ENCODE measurements at regions not wholly inside any gene's neighbourhood (a gene's known extent, or its start where the extent isn't known, plus 50 kb on each side); places are given as distances from the start of the nearest gene placed in this dataset.

DNA sequence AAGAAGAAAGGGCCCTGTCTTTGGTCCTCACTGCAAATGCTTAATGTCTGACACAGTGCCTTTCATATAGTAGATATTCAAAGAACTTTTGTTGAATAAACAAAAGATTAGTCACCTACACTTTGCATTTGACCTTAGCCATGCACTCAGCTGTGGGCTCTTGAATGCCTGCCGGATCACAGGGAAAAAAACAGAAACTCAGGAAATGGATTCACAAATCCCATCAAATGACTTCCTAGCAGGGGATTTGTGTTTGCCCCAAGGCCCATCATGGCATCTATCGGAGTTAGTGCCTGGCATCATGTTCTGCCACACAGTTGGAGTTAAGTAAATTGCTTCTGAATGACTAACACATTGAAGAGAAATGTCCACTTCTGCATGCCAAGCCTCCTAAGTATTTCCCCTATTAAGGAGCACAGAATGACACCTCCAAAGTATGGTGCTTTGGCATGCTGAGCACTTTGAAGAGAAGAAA lies 72.3 kb upstream of the DST start:
- Histone ChIP-seq H3K9me3 (ENCODE audit: control insufficient read depth, low read length) (no peaks in the 10 kb centered on the region), H3K27ac (ENCODE audit: low read length) (peak overlapping the region; percentile 82), H3K4me3 (ENCODE audit: low read length) (no peak overlapping the region), H3K4me1 (ENCODE audit: control insufficient read depth, insufficient read depth, low read length) (peaks cover 3% of the 10 kb centered on the region), H3K27me3 (ENCODE audit: control insufficient read depth, insufficient read depth) (no peaks in the 10 kb centered on the region)
- intact Hi-C loops (cut with DNase I), result loop anchor here in 3 of 4 donors (5.0 to 10.0 kb wide), 3 partner anchors 42 to 127 kb away; no protein-coding TSS in a partner anchor
- 41% methylated on average over 2 of the region's 2 CpGs for WGBS
- ATAC-seq (peak; percentile 15 to 30), DNase-seq (no peak)

GRCh38 chr6:56714273-56714672 lies 71.6 kb upstream of the DST start:
- ATAC-seq (peak in 1 of 2 donors; percentile 44), DNase-seq (no peak)

GRCh38 chr6:56713254-56713672 lies 70.6 kb upstream of the DST start:
- intact Hi-C loops (cut with DNase I), result loop anchor here in 3 of 4 donors (5.0 to 10.0 kb wide), 3 partner anchors 44 to 129 kb away; no protein-coding TSS in a partner anchor
- DNase-seq, result peak in 1 of 3 donors; percentile 38
- 29% methylated on average over 3 of the region's 3 CpGs for WGBS
- peak; percentile 75 to 88 for ATAC-seq
- H3K27ac ChIP-seq (ENCODE audit: low read length), result peak overlapping the region; percentile 77
- no peaks in the 10 kb centered on the region for H3K9me3 ChIP-seq (ENCODE audit: control insufficient read depth, low read length)
- H3K4me3 ChIP-seq (ENCODE audit: low read length), result no peak overlapping the region
- H3K4me1 ChIP-seq (ENCODE audit: control insufficient read depth, insufficient read depth, low read length), result peaks cover 4% of the 10 kb centered on the region
- no peaks in the 10 kb centered on the region for H3K27me3 ChIP-seq (ENCODE audit: control insufficient read depth, insufficient read depth)

More at GRCh38 chr6:56714273-56714672, 71.6 kb upstream of the DST start:
- Histone ChIP-seq H3K27ac (ENCODE audit: low read length) (peak overlapping the region; percentile 67), H3K4me3 (ENCODE audit: low read length) (no peak overlapping the region), H3K4me1 (ENCODE audit: control insufficient read depth, insufficient read depth, low read length) (peaks cover 4% of the 10 kb centered on the region), H3K9me3 (ENCODE audit: control insufficient read depth, low read length) (no peaks in the 10 kb centered on the region), H3K27me3 (ENCODE audit: control insufficient read depth, insufficient read depth) (no peaks in the 10 kb centered on the region)
- 63% methylated on average over 1 of the region's 1 CpG for WGBS
- intact Hi-C loops (cut with DNase I), result loop anchor here in 3 of 4 donors (5.0 to 10.0 kb wide), 3 partner anchors 43 to 128 kb away; no protein-coding TSS in a partner anchor

DNA sequence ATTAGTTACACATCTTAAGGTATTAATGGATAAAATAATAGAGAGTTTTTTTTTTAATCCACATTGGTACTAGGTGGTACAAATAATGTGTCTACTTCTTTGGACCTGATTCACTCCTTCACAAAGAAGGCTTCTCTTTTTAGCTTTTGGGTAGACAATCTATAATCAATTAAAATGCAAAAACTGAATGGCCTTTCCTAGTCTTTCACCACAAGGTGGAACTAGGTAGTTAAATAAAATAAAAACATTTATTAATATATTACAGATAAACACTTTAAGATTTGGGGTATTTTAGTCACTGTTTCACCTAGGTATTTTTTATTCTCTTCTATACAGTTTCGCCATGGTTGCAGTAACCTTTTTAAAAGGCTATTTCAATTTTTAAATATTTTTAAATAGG lies 68.3 kb upstream of the DST start:
- intact Hi-C loops (cut with DNase I), result loop anchor here in 3 of 4 donors (5.0 to 10.0 kb wide), 3 partner anchors 46 to 131 kb away; no protein-coding TSS in a partner anchor
- no peaks in the 10 kb centered on the region for H3K27me3 ChIP-seq (ENCODE audit: control insufficient read depth, insufficient read depth)
- H3K4me1 ChIP-seq (ENCODE audit: control insufficient read depth, insufficient read depth, low read length), result peaks cover 6% of the 10 kb centered on the region
- DNase-seq (no peak), ATAC-seq (no peak)
- WGBS, result 99% methylated on average over 1 of the region's 1 CpG
- H3K27ac ChIP-seq (ENCODE audit: low read length), result no peak overlapping the region
- H3K4me3 ChIP-seq (ENCODE audit: low read length), result no peak overlapping the region
- no peaks in the 10 kb centered on the region for H3K9me3 ChIP-seq (ENCODE audit: control insufficient read depth, low read length)

DNA sequence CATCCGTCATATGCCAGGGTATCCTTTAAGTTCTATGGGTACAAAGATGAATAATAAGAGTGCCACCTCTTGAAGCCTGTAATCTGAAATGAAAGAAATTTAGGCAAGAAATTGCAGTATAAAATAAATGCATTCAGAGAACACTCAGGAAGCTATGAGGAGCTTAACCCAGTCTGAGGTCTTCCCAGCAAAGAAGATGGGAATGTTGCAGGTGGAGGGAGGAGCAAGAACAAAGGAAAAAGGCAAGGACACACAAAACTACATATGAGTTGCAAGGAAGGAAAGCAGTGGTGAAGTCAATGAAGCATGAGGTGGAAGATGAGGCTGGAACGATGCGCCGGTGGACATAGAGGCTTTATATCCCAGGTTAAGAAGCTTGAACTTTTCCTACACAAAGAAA lies 67.0 kb upstream of the DST start:
- Histone ChIP-seq H3K27ac (ENCODE audit: low read length) (no peak overlapping the region), H3K4me3 (ENCODE audit: low read length) (no peak overlapping the region), H3K9me3 (ENCODE audit: control insufficient read depth, low read length) (no peaks in the 10 kb centered on the region), H3K4me1 (ENCODE audit: control insufficient read depth, insufficient read depth, low read length) (peaks cover 8% of the 10 kb centered on the region), H3K27me3 (ENCODE audit: control insufficient read depth, insufficient read depth) (no peaks in the 10 kb centered on the region)
- no peak for DNase-seq
- 92% methylated on average over 4 of the region's 4 CpGs for WGBS
- intact Hi-C loops (cut with DNase I), result loop anchor here (2.0 to 10.0 kb wide), 5 partner anchors 48 to 143 kb away; no protein-coding TSS in a partner anchor
- no peak for ATAC-seq

DNA sequence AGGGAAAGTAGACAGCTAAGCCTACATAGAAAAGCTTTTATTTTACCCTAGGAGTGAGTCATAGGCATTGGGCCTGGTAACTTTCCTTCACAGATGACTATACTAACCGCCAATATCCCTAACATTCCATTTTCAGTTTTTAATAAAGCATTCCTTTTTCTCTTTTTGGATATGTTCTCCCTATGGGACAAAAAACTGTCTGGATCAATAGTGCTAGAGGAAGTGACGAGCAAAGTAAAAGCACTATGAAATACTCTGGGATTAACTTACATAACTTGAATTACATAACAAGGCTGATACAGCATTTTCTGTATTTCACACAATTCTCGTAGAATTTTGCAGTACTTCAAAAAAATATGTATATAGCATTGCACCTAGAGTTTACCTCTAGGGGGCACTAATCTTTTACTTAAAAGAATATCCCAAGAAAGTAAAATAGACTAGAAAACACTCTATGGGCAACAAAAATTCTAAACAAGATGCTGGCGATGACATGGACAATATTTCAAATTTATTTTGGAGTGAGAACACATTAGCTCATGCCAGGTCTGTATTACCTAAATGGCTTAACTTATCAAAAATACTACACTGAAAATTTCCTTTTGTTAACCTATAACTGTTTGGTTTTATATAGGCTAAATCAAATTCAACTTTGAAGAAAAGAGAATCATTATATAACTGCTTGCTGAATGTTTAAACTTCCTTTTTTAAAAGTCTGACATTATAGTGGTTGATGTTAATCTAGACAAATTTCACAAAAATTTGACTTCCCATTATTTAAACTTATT lies 66.3 kb upstream of the DST start:
- Histone ChIP-seq H3K4me1 (ENCODE audit: control insufficient read depth, insufficient read depth, low read length) (peaks cover 8% of the 10 kb centered on the region), H3K27ac (ENCODE audit: low read length) (no peak overlapping the region), H3K4me3 (ENCODE audit: low read length) (no peak overlapping the region), H3K9me3 (ENCODE audit: control insufficient read depth, low read length) (no peaks in the 10 kb centered on the region), H3K27me3 (ENCODE audit: control insufficient read depth, insufficient read depth) (no peaks in the 10 kb centered on the region)
- no peak for DNase-seq
- peak; percentile 35 to 46 for ATAC-seq
- WGBS, result 51% methylated on average over 4 of the region's 4 CpGs
- intact Hi-C loops (cut with DNase I), result loop anchor here (2.0 to 5.0 kb wide), 2 partner anchors 143 to 144 kb away; no protein-coding TSS in a partner anchor

GRCh38 chr6:56706981-56707726 lies 64.5 kb upstream of the DST start:
- Histone ChIP-seq H3K4me1 (ENCODE audit: control insufficient read depth, insufficient read depth, low read length) (peaks cover 6% of the 10 kb centered on the region), H3K9me3 (ENCODE audit: control insufficient read depth, low read length) (no peaks in the 10 kb centered on the region), H3K27me3 (ENCODE audit: control insufficient read depth, insufficient read depth) (no peaks in the 10 kb centered on the region), H3K4me3 (ENCODE audit: low read length) (no peak overlapping the region), H3K27ac (ENCODE audit: low read length) (peak overlapping the region; percentile 23)
- peak in 1 of 3 donors; percentile 37 for DNase-seq
- intact Hi-C loops (cut with DNase I), result loop anchor here in 3 of 4 donors (5.0 kb wide), 1 partner anchor 145 kb away; no protein-coding TSS in a partner anchor
- WGBS, result 92% methylated on average over 5 of the region's 5 CpGs
- ATAC-seq, result peak; percentile 23 to 30

DNA sequence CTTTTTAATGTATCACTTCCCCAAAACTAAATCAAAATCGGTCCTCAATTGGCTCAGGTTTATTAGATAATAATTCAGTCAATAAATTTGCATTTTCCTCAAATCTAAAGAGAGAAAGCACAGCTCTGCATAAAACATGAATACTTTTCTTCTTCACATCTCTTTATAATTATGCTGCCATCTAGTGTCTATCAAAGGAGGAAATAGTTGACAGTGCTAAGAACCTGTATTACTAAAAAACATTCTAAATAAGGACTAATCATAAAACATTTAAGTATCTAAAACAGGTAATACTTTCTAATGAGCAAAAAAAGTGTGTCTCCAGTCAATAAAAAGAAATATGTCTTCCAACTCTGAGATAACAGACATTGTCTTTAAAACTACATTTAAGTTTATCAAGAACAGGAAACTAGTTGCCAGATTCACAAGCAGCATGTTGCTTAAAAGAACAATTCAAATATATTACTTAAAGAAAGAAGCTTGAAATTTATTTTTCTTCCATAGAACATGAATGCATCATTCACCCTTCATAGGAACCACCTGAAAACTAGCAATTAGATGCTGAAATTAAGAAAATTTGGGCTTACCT lies 56.5 kb upstream of the DST start:
- DNase-seq (no peak), ATAC-seq (peak in 1 of 2 donors; percentile 59)
- Histone ChIP-seq H3K4me3 (ENCODE audit: low read length) (no peak overlapping the region), H3K27me3 (ENCODE audit: control insufficient read depth, insufficient read depth) (no peaks in the 10 kb centered on the region), H3K4me1 (ENCODE audit: control insufficient read depth, insufficient read depth, low read length) (no peaks in the 10 kb centered on the region), H3K9me3 (ENCODE audit: control insufficient read depth, low read length) (no peaks in the 10 kb centered on the region), H3K27ac (ENCODE audit: low read length) (no peak overlapping the region)
- 14% methylated on average over 1 of the region's 1 CpG for WGBS
- intact Hi-C loops (cut with DNase I), result loop anchor here in 3 of 4 donors (2.0 to 5.0 kb wide), 3 partner anchors 57 to 62 kb away; partner anchors contain the start of gene DST (in 1 of the 3)

DNA sequence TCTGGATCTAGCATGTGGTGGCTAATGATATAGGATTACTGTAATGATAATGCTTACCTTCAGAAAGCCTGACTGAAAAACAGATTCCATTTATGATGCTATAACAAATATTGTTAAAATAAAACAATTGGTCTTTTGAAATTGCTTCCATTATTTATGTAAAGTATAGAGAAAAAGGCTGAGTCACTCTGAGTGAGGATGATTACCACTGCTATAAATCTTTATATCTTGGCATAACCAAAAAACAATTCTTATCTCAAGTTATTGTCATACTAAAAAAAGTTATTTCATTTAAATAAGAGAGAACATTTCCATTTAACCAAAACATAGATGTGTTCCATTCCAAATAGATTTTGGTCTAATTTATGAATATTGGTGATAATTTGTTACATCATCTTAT lies 53.0 kb upstream of the DST start:
- H3K9me3 ChIP-seq (ENCODE audit: control insufficient read depth, low read length), result no peaks in the 10 kb centered on the region
- no peak overlapping the region for H3K4me3 ChIP-seq (ENCODE audit: low read length)
- intact Hi-C loops (cut with DNase I), result loop anchor here in 2 of 4 donors (5.0 kb wide), 2 partner anchors 53 to 58 kb away; partner anchors contain the start of gene DST (in 1 of the 2)
- H3K27me3 ChIP-seq (ENCODE audit: control insufficient read depth, insufficient read depth), result no peaks in the 10 kb centered on the region
- no peaks in the 10 kb centered on the region for H3K4me1 ChIP-seq (ENCODE audit: control insufficient read depth, insufficient read depth, low read length)
- no peak overlapping the region for H3K27ac ChIP-seq (ENCODE audit: low read length)
- no peak for DNase-seq
- no peak for ATAC-seq

DNA sequence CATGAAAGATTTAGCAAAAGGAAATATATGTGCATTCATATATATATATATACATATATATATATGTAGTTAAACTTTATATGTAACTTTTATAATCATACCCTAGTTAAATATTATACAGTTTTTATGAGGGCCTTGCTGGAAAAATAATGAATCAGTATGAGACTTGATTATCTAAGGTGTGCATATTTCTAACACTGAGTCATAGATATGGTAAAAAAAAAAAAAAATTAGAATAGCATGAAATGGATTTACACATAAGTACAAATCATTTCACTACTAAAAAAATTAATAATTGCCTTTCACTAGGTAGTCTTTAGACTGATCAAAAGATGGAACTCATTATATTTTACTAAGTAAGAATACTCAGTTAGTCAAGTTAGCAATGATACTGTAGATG lies 51.3 kb upstream of the DST start:
- Histone ChIP-seq H3K9me3 (ENCODE audit: control insufficient read depth, low read length) (no peaks in the 10 kb centered on the region), H3K4me3 (ENCODE audit: low read length) (no peak overlapping the region), H3K4me1 (ENCODE audit: control insufficient read depth, insufficient read depth, low read length) (no peaks in the 10 kb centered on the region), H3K27me3 (ENCODE audit: control insufficient read depth, insufficient read depth) (no peaks in the 10 kb centered on the region), H3K27ac (ENCODE audit: low read length) (no peak overlapping the region)
- DNase-seq (no peak), ATAC-seq (no peak)
- intact Hi-C loops (cut with DNase I), result loop anchor here in 1 of 4 donors (5.0 kb wide), 1 partner anchor 52 kb away; the partner anchor contains the start of gene DST

Measured in right cardiac atrium (tissue), 5 donors.